ENCODE measurements at regions not wholly inside any gene's neighbourhood (a gene's known extent, or its start where the extent isn't known, plus 50 kb on each side); places are given as distances from the start of the nearest gene placed in this dataset.

- no peak overlapping the region for H3K4me3 ChIP-seq (ENCODE audit: low read depth in 1 of 2, low read length in 2 of 2)
- H3K4me1 ChIP-seq (ENCODE audit: control insufficient read depth in 1 of 2, insufficient read depth in 2 of 2, low read length in 2 of 2): no peaks in the 10 kb centered on the region
- no peak overlapping the region for H3K9ac ChIP-seq (ENCODE audit: low read depth in 1 of 2, low read length in 2 of 2)
- H3K27me3 ChIP-seq (ENCODE audit: control insufficient read depth in 1 of 2, insufficient read depth in 2 of 2, low read length in 2 of 2): no peaks in the 10 kb centered on the region
- H3K9me3 ChIP-seq (ENCODE audit: control insufficient read depth in 1 of 2, low read length in 2 of 2): no peaks in the 10 kb centered on the region
- H3K36me3 ChIP-seq (ENCODE audit: control insufficient read depth in 1 of 2, insufficient read depth in 2 of 2, low read length in 2 of 2): no peaks in the 10 kb centered on the region
- no peak overlapping the region for H3K27ac ChIP-seq (ENCODE audit: low read depth, low read length)
Observed at GRCh38 chr2:194264586-194264985, 1392.4 kb upstream of the SLC39A10 start.

- Histone ChIP-seq H3K4me3 (ENCODE audit: low read depth in 1 of 2, low read length in 2 of 2) (no peak overlapping the region), H3K27ac (ENCODE audit: low read depth, low read length) (no peak overlapping the region), H3K27me3 (ENCODE audit: control insufficient read depth in 1 of 2, insufficient read depth in 2 of 2, low read length in 2 of 2) (no peaks in the 10 kb centered on the region), H3K9me3 (ENCODE audit: control insufficient read depth in 1 of 2, low read length in 2 of 2) (no peaks in the 10 kb centered on the region), H3K4me1 (ENCODE audit: control insufficient read depth in 1 of 2, insufficient read depth in 2 of 2, low read length in 2 of 2) (no peaks in the 10 kb centered on the region), H3K36me3 (ENCODE audit: control insufficient read depth in 1 of 2, insufficient read depth in 2 of 2, low read length in 2 of 2) (no peaks in the 10 kb centered on the region), H3K9ac (ENCODE audit: low read depth in 1 of 2, low read length in 2 of 2) (no peak overlapping the region)
Observed at GRCh38 chr2:194260185-194260584, 1396.8 kb upstream of the SLC39A10 start.

GRCh38 chr2:194257095-194257494 is 1399.9 kb upstream of the SLC39A10 start:
- no peak overlapping the region for H3K9ac ChIP-seq (ENCODE audit: low read depth in 1 of 2, low read length in 2 of 2)
- peaks cover 0 to 5% of the 10 kb centered on the region in 2 donors for H3K9me3 ChIP-seq (ENCODE audit: control insufficient read depth in 1 of 2, low read length in 2 of 2)
- H3K27me3 ChIP-seq (ENCODE audit: control insufficient read depth in 1 of 2, insufficient read depth in 2 of 2, low read length in 2 of 2): no peaks in the 10 kb centered on the region
- no peaks in the 10 kb centered on the region for H3K4me1 ChIP-seq (ENCODE audit: control insufficient read depth in 1 of 2, insufficient read depth in 2 of 2, low read length in 2 of 2)
- no peak overlapping the region for H3K27ac ChIP-seq (ENCODE audit: low read depth, low read length)
- H3K36me3 ChIP-seq (ENCODE audit: control insufficient read depth in 1 of 2, insufficient read depth in 2 of 2, low read length in 2 of 2): no peaks in the 10 kb centered on the region
- no peak overlapping the region for H3K4me3 ChIP-seq (ENCODE audit: low read depth in 1 of 2, low read length in 2 of 2)

- Histone ChIP-seq H3K27me3 (ENCODE audit: control insufficient read depth in 1 of 2, insufficient read depth in 2 of 2, low read length in 2 of 2) (no peaks in the 10 kb centered on the region), H3K4me1 (ENCODE audit: control insufficient read depth in 1 of 2, insufficient read depth in 2 of 2, low read length in 2 of 2) (no peaks in the 10 kb centered on the region), H3K9ac (ENCODE audit: low read depth in 1 of 2, low read length in 2 of 2) (no peak overlapping the region), H3K27ac (ENCODE audit: low read depth, low read length) (no peak overlapping the region), H3K36me3 (ENCODE audit: control insufficient read depth in 1 of 2, insufficient read depth in 2 of 2, low read length in 2 of 2) (no peaks in the 10 kb centered on the region), H3K4me3 (ENCODE audit: low read depth in 1 of 2, low read length in 2 of 2) (no peak overlapping the region), H3K9me3 (ENCODE audit: control insufficient read depth in 1 of 2, low read length in 2 of 2) (peaks cover 0 to 5% of the 10 kb centered on the region in 2 donors)
Observed at GRCh38 chr2:194253528-194254259, 1403.3 kb upstream of the SLC39A10 start.

- H3K9me3 ChIP-seq (ENCODE audit: control insufficient read depth in 1 of 2, low read length in 2 of 2): peaks cover 0 to 5% of the 10 kb centered on the region in 2 donors
- no peak overlapping the region for H3K27ac ChIP-seq (ENCODE audit: low read depth, low read length)
- no peaks in the 10 kb centered on the region for H3K27me3 ChIP-seq (ENCODE audit: control insufficient read depth in 1 of 2, insufficient read depth in 2 of 2, low read length in 2 of 2)
- no peaks in the 10 kb centered on the region for H3K36me3 ChIP-seq (ENCODE audit: control insufficient read depth in 1 of 2, insufficient read depth in 2 of 2, low read length in 2 of 2)
- no peaks in the 10 kb centered on the region for H3K4me1 ChIP-seq (ENCODE audit: control insufficient read depth in 1 of 2, insufficient read depth in 2 of 2, low read length in 2 of 2)
- H3K4me3 ChIP-seq (ENCODE audit: low read depth in 1 of 2, low read length in 2 of 2): no peak overlapping the region
- H3K9ac ChIP-seq (ENCODE audit: low read depth in 1 of 2, low read length in 2 of 2): no peak overlapping the region
Observed at GRCh38 chr2:194252127-194252526, 1404.9 kb upstream of the SLC39A10 start.

GRCh38 chr2:194232600-194232999 is 1424.4 kb upstream of the SLC39A10 start:
- no peak overlapping the region for H3K27ac ChIP-seq (ENCODE audit: low read depth, low read length)
- no peaks in the 10 kb centered on the region for H3K27me3 ChIP-seq (ENCODE audit: control insufficient read depth in 1 of 2, insufficient read depth in 2 of 2, low read length in 2 of 2)
- no peaks in the 10 kb centered on the region for H3K36me3 ChIP-seq (ENCODE audit: control insufficient read depth in 1 of 2, insufficient read depth in 2 of 2, low read length in 2 of 2)
- no peak overlapping the region for H3K9ac ChIP-seq (ENCODE audit: low read depth in 1 of 2, low read length in 2 of 2)
- H3K4me3 ChIP-seq (ENCODE audit: low read depth in 1 of 2, low read length in 2 of 2): no peak overlapping the region
- H3K9me3 ChIP-seq (ENCODE audit: control insufficient read depth in 1 of 2, low read length in 2 of 2): no peaks in the 10 kb centered on the region
- no peaks in the 10 kb centered on the region for H3K4me1 ChIP-seq (ENCODE audit: control insufficient read depth in 1 of 2, insufficient read depth in 2 of 2, low read length in 2 of 2)

GRCh38 chr2:194223218-194223617 is 1433.8 kb upstream of the SLC39A10 start:
- H3K9ac ChIP-seq (ENCODE audit: low read depth in 1 of 2, low read length in 2 of 2): no peak overlapping the region

GRCh38 chr2:194214192-194214591 is 1442.8 kb upstream of the SLC39A10 start:
- Histone ChIP-seq H3K36me3 (ENCODE audit: control insufficient read depth in 1 of 2, insufficient read depth in 2 of 2, low read length in 2 of 2) (no peaks in the 10 kb centered on the region), H3K4me3 (ENCODE audit: low read depth in 1 of 2, low read length in 2 of 2) (no peak overlapping the region), H3K27me3 (ENCODE audit: control insufficient read depth in 1 of 2, insufficient read depth in 2 of 2, low read length in 2 of 2) (no peaks in the 10 kb centered on the region), H3K4me1 (ENCODE audit: control insufficient read depth in 1 of 2, insufficient read depth in 2 of 2, low read length in 2 of 2) (no peaks in the 10 kb centered on the region), H3K9ac (ENCODE audit: low read depth in 1 of 2, low read length in 2 of 2) (no peak overlapping the region), H3K9me3 (ENCODE audit: control insufficient read depth in 1 of 2, low read length in 2 of 2) (no peaks in the 10 kb centered on the region), H3K27ac (ENCODE audit: low read depth, low read length) (no peak overlapping the region)

More at GRCh38 chr2:194223218-194223617, 1433.8 kb upstream of the SLC39A10 start:
- Histone ChIP-seq H3K36me3 (ENCODE audit: control insufficient read depth in 1 of 2, insufficient read depth in 2 of 2, low read length in 2 of 2) (no peaks in the 10 kb centered on the region), H3K27me3 (ENCODE audit: control insufficient read depth in 1 of 2, insufficient read depth in 2 of 2, low read length in 2 of 2) (no peaks in the 10 kb centered on the region), H3K4me3 (ENCODE audit: low read depth in 1 of 2, low read length in 2 of 2) (no peak overlapping the region), H3K27ac (ENCODE audit: low read depth, low read length) (no peak overlapping the region), H3K4me1 (ENCODE audit: control insufficient read depth in 1 of 2, insufficient read depth in 2 of 2, low read length in 2 of 2) (no peaks in the 10 kb centered on the region), H3K9me3 (ENCODE audit: control insufficient read depth in 1 of 2, low read length in 2 of 2) (no peaks in the 10 kb centered on the region)

- Histone ChIP-seq H3K36me3 (ENCODE audit: control insufficient read depth in 1 of 2, insufficient read depth in 2 of 2, low read length in 2 of 2) (no peaks in the 10 kb centered on the region), H3K9me3 (ENCODE audit: control insufficient read depth in 1 of 2, low read length in 2 of 2) (peaks cover 2 to 8% of the 10 kb centered on the region in 2 donors), H3K4me3 (ENCODE audit: low read depth in 1 of 2, low read length in 2 of 2) (no peak overlapping the region), H3K4me1 (ENCODE audit: control insufficient read depth in 1 of 2, insufficient read depth in 2 of 2, low read length in 2 of 2) (no peaks in the 10 kb centered on the region), H3K9ac (ENCODE audit: low read depth in 1 of 2, low read length in 2 of 2) (no peak overlapping the region), H3K27ac (ENCODE audit: low read depth, low read length) (no peak overlapping the region), H3K27me3 (ENCODE audit: control insufficient read depth in 1 of 2, insufficient read depth in 2 of 2, low read length in 2 of 2) (no peaks in the 10 kb centered on the region)
Observed at GRCh38 chr2:194205568-194206227, 1451.3 kb upstream of the SLC39A10 start.

- no peak overlapping the region for H3K4me3 ChIP-seq (ENCODE audit: low read depth in 1 of 2, low read length in 2 of 2)
- H3K27ac ChIP-seq (ENCODE audit: low read depth, low read length): no peak overlapping the region
- H3K9me3 ChIP-seq (ENCODE audit: control insufficient read depth in 1 of 2, low read length in 2 of 2): peaks cover 2 to 8% of the 10 kb centered on the region in 2 donors
- no peaks in the 10 kb centered on the region for H3K36me3 ChIP-seq (ENCODE audit: control insufficient read depth in 1 of 2, insufficient read depth in 2 of 2, low read length in 2 of 2)
- H3K4me1 ChIP-seq (ENCODE audit: control insufficient read depth in 1 of 2, insufficient read depth in 2 of 2, low read length in 2 of 2): no peaks in the 10 kb centered on the region
- no peaks in the 10 kb centered on the region for H3K27me3 ChIP-seq (ENCODE audit: control insufficient read depth in 1 of 2, insufficient read depth in 2 of 2, low read length in 2 of 2)
- no peak overlapping the region for H3K9ac ChIP-seq (ENCODE audit: low read depth in 1 of 2, low read length in 2 of 2)
Observed at GRCh38 chr2:194203898-194204297, 1453.1 kb upstream of the SLC39A10 start.

Data from duodenal mucosa (tissue), 2 donors.